NCI-H526 treated with DMSO at 0.1 percent for 48 hours (cell line): ENCODE measurements at regions not wholly inside any gene's neighbourhood (a gene's known extent, or its start where the extent isn't known, plus 50 kb on each side); places are given as distances from the start of the nearest gene placed in this dataset.
"Not testable (repeated sequence)": the region's sequence is repeated elsewhere in the genome, so short reads cannot be mapped to it uniquely, and the experiment has no call there.

Experiments used
- DNase-seq: peaks from one replicate; lab custom pipeline; 2025; lab: John Stamatoyannopoulos, UW

DNA sequence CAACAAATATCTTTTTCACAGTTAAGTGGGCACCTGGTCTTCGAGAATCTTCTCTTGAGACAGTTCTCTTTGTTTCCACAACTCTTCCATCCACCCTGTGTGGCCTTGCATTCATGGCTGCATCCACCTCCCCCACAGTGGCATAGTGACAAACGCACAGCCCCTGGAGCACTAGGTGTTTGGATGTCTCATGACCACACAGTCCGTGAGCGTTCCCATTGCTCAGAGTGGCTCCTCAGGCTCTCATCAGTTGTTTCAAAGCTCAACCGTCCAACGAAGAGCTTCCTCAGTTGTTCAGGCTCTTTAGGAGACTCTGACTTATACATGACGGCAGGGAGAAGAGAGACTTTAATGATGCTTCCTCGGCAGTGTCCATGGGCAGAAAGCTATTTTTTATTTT is 191.6 kb downstream of the CDRT15L2 start:
- no peak for DNase-seq

GRCh38 chr17:20774472-20775135 is 195.1 kb downstream of the CDRT15L2 start:
- no peak for DNase-seq

GRCh38 chr17:20775331-20775730 is 195.8 kb downstream of the CDRT15L2 start:
- DNase-seq: no peak

GRCh38 chr17:20779521-20779920 is 200.0 kb downstream of the CDRT15L2 start:
- no peak for DNase-seq

GRCh38 chr17:20781260-20781659 is 201.7 kb downstream of the CDRT15L2 start:
- no peak for DNase-seq

- not testable (repeated sequence) for DNase-seq
Measured at GRCh38 chr17:20781869-20782268, 202.3 kb downstream of the CDRT15L2 start.

- DNase-seq: no peak
Measured at GRCh38 chr17:20783091-20783490, 203.6 kb downstream of the CDRT15L2 start.

- DNase-seq: no peak
Measured at GRCh38 chr17:20784100-20784665, 204.7 kb downstream of the CDRT15L2 start.

DNA sequence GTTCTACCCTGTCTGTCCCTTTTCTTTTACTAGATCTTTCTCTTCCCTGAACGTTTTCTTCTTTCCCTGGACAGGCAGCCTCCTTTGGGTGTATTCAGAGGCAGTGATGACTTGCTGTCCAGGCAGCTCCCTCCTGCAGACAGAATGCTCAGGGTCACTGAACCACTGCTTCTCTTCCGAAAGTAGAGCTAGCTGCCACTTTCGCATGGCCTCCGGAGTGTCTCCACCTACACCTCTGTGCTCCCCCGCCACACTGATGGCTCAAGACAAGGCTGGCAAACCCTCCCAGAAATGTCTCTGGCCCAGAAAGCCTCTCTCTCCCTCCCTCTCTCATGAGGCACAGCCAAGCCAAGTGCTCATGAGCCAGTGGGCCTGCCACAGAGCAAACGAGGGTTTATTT is 207.8 kb downstream of the CDRT15L2 start:
- DNase-seq: no peak

DNA sequence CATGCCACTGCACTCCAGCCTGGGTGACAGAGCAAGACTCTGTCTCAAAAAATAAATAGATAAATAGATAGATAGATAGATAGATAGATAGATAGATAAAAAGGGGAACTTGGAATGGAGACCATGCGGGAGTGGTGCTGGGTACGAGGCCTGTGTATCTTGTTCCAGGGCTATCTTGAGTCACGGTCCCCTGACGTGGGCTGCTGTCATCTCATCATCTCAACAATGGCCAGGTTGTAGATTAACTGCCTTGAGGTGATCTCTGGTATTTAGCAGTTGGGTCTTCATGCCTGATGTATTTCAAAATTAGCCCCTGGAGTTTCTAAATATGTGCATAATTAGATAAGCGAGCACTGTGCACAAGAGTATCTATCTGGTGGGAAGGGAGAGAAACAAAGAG is 212.1 kb downstream of the CDRT15L2 start:
- no peak for DNase-seq

GRCh38 chr17:20794532-20794931 is 215.0 kb downstream of the CDRT15L2 start:
- not testable (repeated sequence) for DNase-seq

DNA sequence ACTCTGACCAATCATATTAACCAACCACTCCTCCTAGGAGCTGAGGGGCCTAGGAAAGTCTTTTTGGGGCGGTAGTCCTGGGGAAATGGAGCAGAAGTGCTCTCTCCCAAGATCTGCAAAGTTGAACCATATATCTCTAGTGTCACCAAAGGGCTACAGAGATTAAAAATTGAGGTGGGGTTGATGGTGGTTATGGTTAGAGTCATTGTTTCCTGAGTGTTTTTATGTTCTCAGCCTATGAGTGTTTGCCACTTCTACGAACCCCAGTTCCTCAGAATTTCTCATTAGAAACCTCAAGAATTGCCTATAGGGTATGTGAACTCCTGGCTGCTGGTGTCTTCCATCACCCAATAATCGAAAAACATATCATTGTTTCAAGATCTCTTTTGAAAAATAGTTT is 217.8 kb downstream of the CDRT15L2 start:
- DNase-seq: no peak

DNA sequence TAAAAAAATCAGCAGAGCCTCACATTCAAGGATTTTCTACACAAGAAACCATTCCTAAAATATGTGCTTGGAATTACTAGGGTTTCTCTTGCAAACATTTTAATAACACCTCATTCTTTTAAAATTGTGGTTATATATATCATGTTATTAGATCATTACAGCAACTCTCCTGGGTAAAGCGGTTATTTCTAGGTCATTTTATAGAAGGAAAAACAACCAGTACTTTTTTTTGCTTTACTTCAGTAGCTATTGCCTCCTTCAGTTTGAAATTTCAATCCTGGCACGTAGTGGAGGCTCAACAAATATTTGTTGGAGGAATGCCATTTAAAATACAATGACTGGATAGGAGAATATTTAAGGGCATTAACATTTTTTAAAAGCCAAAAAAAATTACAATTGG is 220.6 kb downstream of the CDRT15L2 start:
- DNase-seq: no peak

GRCh38 chr17:20805751-20806150 is 226.2 kb downstream of the CDRT15L2 start:
- no peak for DNase-seq

DNA sequence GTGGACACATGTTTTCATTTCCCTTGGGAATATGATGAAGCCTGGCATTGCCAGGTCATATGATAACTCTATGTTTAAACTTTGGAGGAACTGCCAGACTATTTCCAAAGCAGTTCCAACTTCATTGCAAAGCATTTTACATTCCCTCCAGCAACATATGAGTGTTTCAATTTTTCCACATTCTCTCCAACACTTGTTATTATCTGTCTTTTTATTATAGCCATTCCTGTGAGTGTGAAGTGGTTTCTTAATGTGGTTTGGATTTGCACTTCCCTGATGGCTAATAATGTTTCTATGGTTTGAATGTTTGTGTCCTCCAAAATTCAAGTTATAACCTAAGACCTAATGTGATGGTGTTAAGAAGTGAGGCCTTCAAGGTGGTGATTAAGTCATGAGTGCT is 228.0 kb downstream of the CDRT15L2 start:
- DNase-seq: not testable (repeated sequence)

DNA sequence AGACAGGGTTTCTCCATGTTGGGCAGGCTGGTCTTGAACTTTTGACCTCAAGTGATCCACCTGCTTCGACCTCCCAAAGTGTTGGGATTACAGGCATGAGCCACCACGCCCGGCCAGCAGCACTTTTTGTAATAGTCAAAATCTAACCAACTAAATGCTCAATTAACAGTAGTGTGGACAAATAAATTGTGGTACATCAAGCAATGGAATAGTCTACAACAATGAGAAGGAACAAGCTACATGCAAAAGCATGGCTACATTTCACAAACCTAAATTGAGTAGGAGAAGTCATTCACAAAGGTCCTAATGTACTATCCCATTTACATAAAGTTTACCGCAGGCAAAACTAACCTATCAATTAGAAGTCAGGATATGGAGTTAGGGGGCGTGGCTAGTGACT is 227.4 kb downstream of the USP22 start:
- not testable (repeated sequence) for DNase-seq

DNA sequence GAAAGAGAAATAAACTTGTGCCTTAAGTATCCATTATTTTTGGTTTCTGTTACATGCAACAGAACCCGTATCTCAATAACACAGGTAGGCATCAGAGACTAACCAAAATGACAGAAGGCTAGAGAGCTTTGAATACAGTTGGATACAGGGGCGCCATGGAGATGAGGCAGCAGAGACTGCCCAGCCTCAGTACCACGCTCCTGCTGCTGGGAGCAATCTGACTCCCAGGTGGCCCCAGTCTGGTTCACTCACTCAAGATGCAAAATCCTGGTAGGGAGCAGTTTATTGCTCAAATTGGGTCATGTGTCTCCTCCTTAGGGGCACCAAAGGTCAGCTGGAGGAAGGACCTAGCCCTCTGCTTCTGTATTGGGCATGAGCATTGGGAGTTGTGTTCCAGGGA is 218.9 kb downstream of the USP22 start:
- no peak for DNase-seq

DNA sequence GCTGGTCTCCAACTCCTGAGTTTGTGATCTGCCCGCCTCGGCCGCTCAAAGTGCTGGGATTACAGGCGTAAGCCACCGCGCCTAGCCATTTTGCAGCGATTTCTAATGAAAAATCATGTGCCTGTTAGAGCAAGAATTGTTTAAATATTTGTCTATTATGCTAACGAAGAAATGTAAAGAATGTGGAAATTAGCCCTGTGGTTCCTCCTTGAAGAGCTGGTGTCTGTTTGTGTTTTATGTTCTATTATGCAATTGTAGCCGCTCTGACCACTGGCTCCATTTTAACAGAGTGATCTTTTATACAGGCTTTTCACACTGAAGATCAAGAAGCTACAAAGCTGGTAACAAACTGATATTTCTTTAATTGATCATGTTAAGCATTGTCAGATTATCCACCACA is 217.3 kb downstream of the USP22 start:
- no peak for DNase-seq

DNA sequence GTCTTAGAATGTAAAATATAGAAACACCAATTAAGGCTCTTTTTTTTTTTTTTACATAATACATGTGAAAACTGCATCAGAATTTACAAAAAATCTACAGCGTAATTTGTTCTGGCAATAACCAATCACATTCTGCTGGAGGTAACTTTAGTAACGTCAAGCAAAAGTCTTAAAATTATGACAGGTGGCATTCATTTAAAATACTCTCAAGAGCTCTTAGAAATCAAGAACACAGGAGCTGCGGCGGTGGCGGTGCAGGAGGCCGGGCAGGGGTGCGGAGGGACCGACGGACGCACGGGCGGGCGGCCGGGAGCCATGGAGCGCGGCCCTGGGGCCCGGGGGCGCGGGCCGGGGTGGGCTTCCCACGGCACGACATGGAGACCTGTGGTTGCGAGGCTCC is 202.4 kb downstream of the USP22 start:
- DNase-seq: not testable (repeated sequence)

DNA sequence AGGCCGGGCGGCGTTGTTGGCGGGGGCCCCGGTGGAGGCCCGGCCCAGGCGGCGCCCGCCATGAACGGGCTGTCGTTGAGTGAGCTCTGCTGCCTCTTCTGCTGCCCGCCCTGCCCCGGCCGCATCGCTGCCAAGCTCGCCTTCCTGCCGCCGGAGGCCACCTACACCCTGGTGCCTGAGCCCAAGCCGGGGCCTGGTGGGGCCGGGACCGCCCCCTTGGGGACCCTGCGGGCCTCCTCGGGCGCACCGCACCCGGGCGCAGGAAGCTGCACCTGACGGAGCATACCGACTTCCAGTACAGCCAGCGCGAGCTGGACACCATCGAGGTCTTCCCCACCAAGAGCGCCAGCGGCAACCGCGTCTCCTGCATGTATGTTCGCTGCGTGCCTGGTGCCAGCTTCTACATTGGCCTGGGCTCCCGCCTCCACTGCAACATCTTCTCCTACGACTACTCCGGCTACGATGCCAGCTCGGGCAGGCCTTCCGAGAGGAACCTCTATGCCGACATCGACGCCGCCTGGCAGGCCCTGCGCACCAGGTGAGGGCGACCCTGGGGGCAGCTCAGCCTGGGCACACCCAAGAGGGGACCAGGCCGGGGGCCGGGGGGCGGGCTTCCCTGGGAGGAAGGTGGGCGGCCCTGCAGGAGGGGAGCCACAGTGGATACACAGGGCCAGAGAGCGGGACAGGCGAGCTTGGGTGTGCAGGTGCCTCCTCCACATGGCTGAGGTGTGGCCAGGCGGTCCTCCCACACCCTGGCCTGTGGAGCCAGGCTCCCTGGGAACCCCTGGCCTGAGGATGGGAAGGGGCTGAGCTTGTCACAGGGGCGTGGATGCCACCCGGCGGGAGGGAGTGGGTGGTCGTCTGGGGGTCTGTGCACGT is 201.6 kb downstream of the USP22 start:
- not testable (repeated sequence) for DNase-seq

DNA sequence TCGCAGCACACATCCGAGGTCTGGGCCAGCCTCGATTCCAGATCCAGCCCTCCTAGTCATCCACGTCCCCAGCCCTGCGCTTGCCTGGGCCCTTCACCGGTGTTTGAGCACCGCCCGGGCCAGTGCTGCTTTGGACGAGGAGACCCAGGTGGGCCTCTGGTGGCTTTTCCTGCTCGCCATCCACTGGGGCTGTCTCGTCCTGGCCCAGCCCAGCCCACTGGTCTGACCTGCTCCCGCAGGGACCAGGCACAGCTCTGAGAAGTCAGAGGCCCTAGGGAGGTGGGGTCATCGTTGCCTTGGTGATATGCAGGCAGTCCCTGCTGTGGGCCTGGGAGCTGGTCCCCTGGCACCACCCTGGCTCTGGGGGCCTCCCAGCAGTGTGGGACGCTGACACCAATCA is 200.8 kb downstream of the USP22 start:
- not testable (repeated sequence) for DNase-seq

- not testable (repeated sequence) for DNase-seq
Measured at GRCh38 chr17:20843261-20843660, 199.6 kb downstream of the USP22 start.
